AG04449 (cell line): ENCODE measurements at regions not wholly inside any gene's neighbourhood (a gene's known extent, or its start where the extent isn't known, plus 50 kb on each side); places are given as distances from the start of the nearest gene placed in this dataset.

ENCODE experiments used
- CTCF ChIA-PET: fragments of 350-600 bp; formaldehyde crosslinking; extraction: SDS; loops from one replicate; lab custom pipeline; 2021; ENCODE audit warnings: antibody characterized with exemption; lab: Yijun Ruan, JAX
- POLR2A ChIA-PET: fragments of 400-600, 350-600 bp; formaldehyde crosslinking; extraction: SDS; loops from one replicate; lab custom pipeline; 2020; ENCODE audit warnings: antibody characterized with exemption, inconsistent platforms; lab: Yijun Ruan, JAX
- DNase-seq: peaks from one replicate; pipeline ENCODE4 v3.0.0-alpha.2; 2010; ENCODE audit warnings: low read depth, low spot score
- H3K4me3 ChIP-seq: 2 replicates; pipeline ENCODE4 v1.5.1; 2011; ENCODE audit warnings: low read depth, mild to moderate bottlenecking, control low read depth, low read length
- CTCF ChIP-seq: IDR thresholded peaks from one replicate; pipeline ENCODE4 v1.5.1; 2011; ENCODE audit warnings: mild to moderate bottlenecking, moderate library complexity, low read length, control low read depth, inconsistent platforms; ENCODE audit not compliant: insufficient read depth; ENCODE audit errors: missing control alignments

GRCh38 chr4:10201381-10202223, 85.0 kb upstream of the WDR1 start:
- no peak for DNase-seq
- CTCF ChIA-PET, result no interaction called here
- POLR2A ChIA-PET, result no interaction called here
- H3K4me3 ChIP-seq, result no peak overlapping the region
- TF ChIP-seq CTCF, result no peak

- DNase-seq, result no peak
- ChIA-PET CTCF (no interaction called here), POLR2A (no interaction called here)
- H3K4me3 ChIP-seq, result no peak overlapping the region
- TF ChIP-seq CTCF, result no peak
Observed at GRCh38 chr4:10200869-10201268, 84.3 kb upstream of the WDR1 start.

GRCh38 chr4:10198365-10198764, 81.8 kb upstream of the WDR1 start:
- ChIA-PET CTCF (no interaction called here), POLR2A (no interaction called here)
- no peak overlapping the region for H3K4me3 ChIP-seq
- TF ChIP-seq CTCF, result no peak
- no peak for DNase-seq

GRCh38 chr4:10197952-10198351, 81.4 kb upstream of the WDR1 start:
- no peak overlapping the region for H3K4me3 ChIP-seq
- CTCF ChIA-PET, result no interaction called here
- POLR2A ChIA-PET, result no interaction called here
- TF ChIP-seq CTCF, result no peak
- DNase-seq, result no peak

- CTCF ChIA-PET, result interaction anchor here (1.2 kb wide), 1 partner anchor 208 kb away, joined by 3 read pairs; no protein-coding TSS in a partner anchor
- no peak overlapping the region for H3K4me3 ChIP-seq
- DNase-seq, result no peak
- TF ChIP-seq CTCF, result no peak
- POLR2A ChIA-PET, result no interaction called here
Observed at GRCh38 chr4:10196191-10196590, 79.6 kb upstream of the WDR1 start.

- TF ChIP-seq CTCF, result no peak
- POLR2A ChIA-PET, result no interaction called here
- CTCF ChIA-PET, result interaction anchor here (0.7 to 0.9 kb wide), 2 partner anchors 29 to 345 kb away, joined by 3 read pairs; no protein-coding TSS in a partner anchor
- no peak overlapping the region for H3K4me3 ChIP-seq
- DNase-seq, result no peak
Observed at GRCh38 chr4:10192331-10192730, 75.7 kb upstream of the WDR1 start.
